ENCODE measurements at regions not wholly inside any gene's neighbourhood (a gene's known extent, or its start where the extent isn't known, plus 50 kb on each side); places are given as distances from the start of the nearest gene placed in this dataset.
A peak's percentile ranks its signal among the peaks of the same experiment; 100 is the strongest.

- Histone ChIP-seq H3K4me2 (no peak overlapping the region), H3K36me3 (ENCODE audit: low read depth) (no peaks in the 10 kb centered on the region), H3K9me2 (ENCODE audit: insufficient read depth) (no peaks in the 10 kb centered on the region), H4K20me1 (ENCODE audit: insufficient read depth) (no peaks in the 10 kb centered on the region), H3K27me3 (ENCODE audit: insufficient read depth, low read depth) (no peaks in the 10 kb centered on the region), H3K4me1 (replicated peaks; ENCODE audit: insufficient read depth) (no peaks in the 10 kb centered on the region), H3K4me3 (no peak overlapping the region), H2AFZ (no peak overlapping the region), H3K27ac (no peak overlapping the region), H3K79me2 (ENCODE audit: low read depth) (no peaks in the 10 kb centered on the region), H3F3A (ENCODE audit: insufficient read depth, low read depth) (no peaks in the 10 kb centered on the region), H3K9me3 (ENCODE audit: insufficient read depth, low read depth) (no peaks in the 10 kb centered on the region)
- ChIA-PET POLR2A (ENCODE audit: unreplicated experiment) (no interaction called here), CTCF (no interaction called here)
- no TSS peak for BruUV-seq (replicated peaks)
- TF ChIP-seq EZH2 (IDR thresholded peaks at IDR 0.05; ENCODE audit: low read depth): no peak
- TF ChIP-seq CTCF (conservative IDR thresholded peaks at IDR 0.05): no peak
- no peak for DNase-seq
- intact Hi-C loops (cut with micrococcal nuclease; ENCODE audit: unreplicated experiment): no loop called here
Observed at GRCh38 chr20:11395581-11395980, 522.1 kb upstream of the BTBD3 start.

- TF ChIP-seq CTCF (conservative IDR thresholded peaks at IDR 0.05): no peak
- no peak for TF ChIP-seq EZH2 (IDR thresholded peaks at IDR 0.05; ENCODE audit: low read depth)
- ChIA-PET POLR2A (ENCODE audit: unreplicated experiment) (no interaction called here), CTCF (no interaction called here)
- Histone ChIP-seq H3K27ac (no peak overlapping the region), H3F3A (ENCODE audit: insufficient read depth, low read depth) (no peaks in the 10 kb centered on the region), H3K36me3 (ENCODE audit: low read depth) (no peaks in the 10 kb centered on the region), H3K4me2 (peak overlapping the region; percentile 43), H4K20me1 (ENCODE audit: insufficient read depth) (no peaks in the 10 kb centered on the region), H3K79me2 (ENCODE audit: low read depth) (no peaks in the 10 kb centered on the region), H3K4me3 (peak overlapping the region; percentile 39), H3K4me1 (replicated peaks; ENCODE audit: insufficient read depth) (no peaks in the 10 kb centered on the region), H3K9me2 (ENCODE audit: insufficient read depth) (no peaks in the 10 kb centered on the region), H2AFZ (peak overlapping the region; percentile 65; the same call in 1 of the 2 replicates), H3K27me3 (ENCODE audit: insufficient read depth, low read depth) (no peaks in the 10 kb centered on the region), H3K9me3 (ENCODE audit: insufficient read depth, low read depth) (no peaks in the 10 kb centered on the region)
- intact Hi-C loops (cut with micrococcal nuclease; ENCODE audit: unreplicated experiment): no loop called here
- no peak for DNase-seq
- no TSS peak for BruUV-seq (replicated peaks)
Observed at GRCh38 chr20:11401988-11402387, 515.7 kb upstream of the BTBD3 start.

GRCh38 chr20:11403711-11404110, 514.0 kb upstream of the BTBD3 start:
- POLR2A ChIA-PET (ENCODE audit: unreplicated experiment): no interaction called here
- H3K4me3 ChIP-seq: no peak overlapping the region
- intact Hi-C loops (cut with micrococcal nuclease; ENCODE audit: unreplicated experiment): no loop called here

More at GRCh38 chr20:11403711-11404110, 514.0 kb upstream of the BTBD3 start:
- Histone ChIP-seq H3K4me2 (no peak overlapping the region), H2AFZ (no peak overlapping the region), H3K9me2 (ENCODE audit: insufficient read depth) (no peaks in the 10 kb centered on the region), H3K4me1 (replicated peaks; ENCODE audit: insufficient read depth) (no peaks in the 10 kb centered on the region), H3K36me3 (ENCODE audit: low read depth) (no peaks in the 10 kb centered on the region), H3K9me3 (ENCODE audit: insufficient read depth, low read depth) (no peaks in the 10 kb centered on the region), H3K27me3 (ENCODE audit: insufficient read depth, low read depth) (no peaks in the 10 kb centered on the region), H3K79me2 (ENCODE audit: low read depth) (no peaks in the 10 kb centered on the region), H3F3A (ENCODE audit: insufficient read depth, low read depth) (no peaks in the 10 kb centered on the region), H3K27ac (no peak overlapping the region), H4K20me1 (ENCODE audit: insufficient read depth) (no peaks in the 10 kb centered on the region)
- BruUV-seq (replicated peaks): no TSS peak
- TF ChIP-seq CTCF (conservative IDR thresholded peaks at IDR 0.05): no peak
- CTCF ChIA-PET: no interaction called here
- DNase-seq: no peak
